ENCODE measurements at regions not wholly inside any gene's neighbourhood (a gene's known extent, or its start where the extent isn't known, plus 50 kb on each side); places are given as distances from the start of the nearest gene placed in this dataset.
A peak's percentile ranks its signal among the peaks of the same experiment; 100 is the strongest.

DNA sequence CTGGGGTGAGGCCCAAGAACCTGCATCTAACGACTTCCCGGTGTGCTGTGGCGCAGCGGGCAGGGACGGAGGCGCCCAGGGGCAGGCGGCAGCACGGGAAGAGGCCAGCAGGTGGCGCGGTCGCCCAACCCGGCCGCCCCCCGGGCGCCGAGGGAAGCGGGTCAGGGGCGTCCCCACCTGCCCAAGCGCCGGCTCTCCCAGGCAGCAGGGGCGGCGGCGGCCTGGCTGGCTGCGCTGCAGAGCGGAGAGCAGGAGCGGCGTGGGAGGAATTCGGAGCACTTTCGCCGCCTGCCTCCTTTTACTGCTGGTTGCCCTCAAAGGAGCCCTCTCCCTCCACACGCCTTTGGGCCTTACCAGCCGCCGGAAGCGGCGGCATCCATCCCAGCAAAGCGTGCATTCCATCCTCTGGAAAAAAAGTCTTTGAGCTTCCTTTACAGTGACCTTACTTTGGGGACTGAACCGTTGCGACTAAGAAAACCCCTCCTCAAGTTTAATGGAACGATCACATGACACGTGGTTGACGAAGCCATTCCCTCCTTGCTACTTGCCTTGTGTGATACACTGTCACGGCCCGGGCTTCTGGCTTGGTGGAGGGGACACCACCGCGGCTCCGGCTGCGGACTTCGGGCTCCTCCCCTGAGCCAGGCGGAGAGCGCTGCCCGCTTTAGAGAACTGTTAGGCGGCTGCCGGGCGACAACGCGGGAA, 106.8 kb upstream of the CLMP start:
- WGBS, 2 experiments (ENCODE audit: insufficient coverage in 1 of 2, insufficient read length in 1 of 2): 0 to 3% methylated on average over 13 to 56 of the region's 56 CpGs
- H3K27ac ChIP-seq (ENCODE audit: low read depth, low read length): no peak overlapping the region

DNA sequence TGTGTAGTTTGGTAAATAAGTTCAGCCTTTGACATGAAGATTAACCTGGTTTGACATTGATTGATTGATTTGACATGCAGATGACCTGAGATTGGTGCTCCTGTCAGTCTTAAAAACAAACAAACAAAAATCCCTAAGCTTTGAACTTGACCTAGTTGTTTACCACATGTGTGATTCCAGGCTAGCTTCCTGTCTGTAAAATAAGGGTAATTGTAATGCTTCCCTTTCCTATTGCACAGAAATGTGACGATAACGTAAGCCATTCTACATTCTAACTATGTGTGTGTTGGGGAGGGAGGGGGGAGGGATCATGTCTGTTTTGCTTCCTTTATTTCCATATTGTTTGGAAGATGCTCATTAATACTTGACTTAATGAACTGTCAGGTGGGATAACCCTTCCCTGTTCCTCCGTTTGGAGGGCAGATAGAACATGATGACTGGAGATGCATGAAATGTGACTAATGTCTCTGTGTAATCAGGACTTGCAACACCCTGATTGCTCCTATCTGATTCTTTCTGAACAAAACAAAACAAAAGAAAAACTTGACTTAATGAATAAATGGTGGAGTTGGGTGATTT, 106.1 kb upstream of the CLMP start:
- peaks cover 46% of the 10 kb centered on the region for H3K27me3 Mint-ChIP-seq (ENCODE audit: insufficient read depth)

More for the DNA sequence above, 106.8 kb upstream of the CLMP start:
- peak overlapping the region; percentile 64 for H3K4me3 ChIP-seq (ENCODE audit: low read length)
- no peak overlapping the region for H3K9ac ChIP-seq (ENCODE audit: extremely low read depth, low read length, poor library complexity, severe bottlenecking)
- H3K36me3 ChIP-seq (ENCODE audit: control insufficient read depth, insufficient read depth, low read length): no peaks in the 10 kb centered on the region
- H3K4me3 Mint-ChIP-seq: peak overlapping the region; percentile 56
- TF ChIP-seq, protein P1, sequence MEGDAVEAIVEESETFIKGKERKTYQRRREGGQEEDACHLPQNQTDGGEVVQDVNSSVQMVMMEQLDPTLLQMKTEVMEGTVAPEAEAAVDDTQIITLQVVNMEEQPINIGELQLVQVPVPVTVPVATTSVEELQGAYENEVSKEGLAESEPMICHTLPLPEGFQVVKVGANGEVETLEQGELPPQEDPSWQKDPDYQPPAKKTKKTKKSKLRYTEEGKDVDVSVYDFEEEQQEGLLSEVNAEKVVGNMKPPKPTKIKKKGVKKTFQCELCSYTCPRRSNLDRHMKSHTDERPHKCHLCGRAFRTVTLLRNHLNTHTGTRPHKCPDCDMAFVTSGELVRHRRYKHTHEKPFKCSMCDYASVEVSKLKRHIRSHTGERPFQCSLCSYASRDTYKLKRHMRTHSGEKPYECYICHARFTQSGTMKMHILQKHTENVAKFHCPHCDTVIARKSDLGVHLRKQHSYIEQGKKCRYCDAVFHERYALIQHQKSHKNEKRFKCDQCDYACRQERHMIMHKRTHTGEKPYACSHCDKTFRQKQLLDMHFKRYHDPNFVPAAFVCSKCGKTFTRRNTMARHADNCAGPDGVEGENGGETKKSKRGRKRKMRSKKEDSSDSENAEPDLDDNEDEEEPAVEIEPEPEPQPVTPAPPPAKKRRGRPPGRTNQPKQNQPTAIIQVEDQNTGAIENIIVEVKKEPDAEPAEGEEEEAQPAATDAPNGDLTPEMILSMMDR (conservative IDR thresholded peaks at IDR 0.05): peak; percentile 98
- peaks cover 31% of the 10 kb centered on the region for H3K4me1 Mint-ChIP-seq
- peak; percentile 93 for DNase-seq
- peaks cover 41% of the 10 kb centered on the region for H3K27me3 Mint-ChIP-seq (ENCODE audit: insufficient read depth)
- H3K9me3 Mint-ChIP-seq: no peaks in the 10 kb centered on the region
- no peaks in the 10 kb centered on the region for H3K36me3 Mint-ChIP-seq (ENCODE audit: low read depth)
- H3K27me3 ChIP-seq (ENCODE audit: control insufficient read depth, insufficient read depth, low read length, poor library complexity, severe bottlenecking): peaks cover 13% of the 10 kb centered on the region
- H3K4me1 ChIP-seq (ENCODE audit: control insufficient read depth, insufficient read depth, low read length): peaks cover 19% of the 10 kb centered on the region
- H3K9me3 ChIP-seq (ENCODE audit: control insufficient read depth, low read length): no peaks in the 10 kb centered on the region
- no peak overlapping the region for H3K27ac Mint-ChIP-seq

GRCh38 chr11:123299721-123300120, 104.7 kb upstream of the CLMP start:
- H3K27me3 ChIP-seq (ENCODE audit: control insufficient read depth, insufficient read depth, low read length, poor library complexity, severe bottlenecking): peaks cover 13% of the 10 kb centered on the region
- H3K4me1 ChIP-seq (ENCODE audit: control insufficient read depth, insufficient read depth, low read length): peaks cover 9% of the 10 kb centered on the region
- H3K9me3 ChIP-seq (ENCODE audit: control insufficient read depth, low read length): no peaks in the 10 kb centered on the region
- H3K4me1 Mint-ChIP-seq: peaks cover 25% of the 10 kb centered on the region
- H3K27me3 Mint-ChIP-seq (ENCODE audit: insufficient read depth): peaks cover 50% of the 10 kb centered on the region
- no peak overlapping the region for H3K9ac ChIP-seq (ENCODE audit: extremely low read depth, low read length, poor library complexity, severe bottlenecking)
- no peak for DNase-seq
- H3K36me3 Mint-ChIP-seq (ENCODE audit: low read depth): no peaks in the 10 kb centered on the region
- TF ChIP-seq, protein P1 (conservative IDR thresholded peaks at IDR 0.05): no peak
- WGBS, 2 experiments (ENCODE audit: insufficient coverage in 1 of 2, insufficient read length in 1 of 2): 90 to 91% methylated on average over 6 to 7 of the region's 7 CpGs
- no peak overlapping the region for H3K27ac Mint-ChIP-seq
- H3K4me3 Mint-ChIP-seq: no peak overlapping the region
- no peaks in the 10 kb centered on the region for H3K36me3 ChIP-seq (ENCODE audit: control insufficient read depth, insufficient read depth, low read length)
- no peak overlapping the region for H3K27ac ChIP-seq (ENCODE audit: low read depth, low read length)
- no peaks in the 10 kb centered on the region for H3K9me3 Mint-ChIP-seq
- H3K4me3 ChIP-seq (ENCODE audit: low read length): no peak overlapping the region

More for the DNA sequence above, 106.1 kb upstream of the CLMP start:
- no peak overlapping the region for H3K27ac ChIP-seq (ENCODE audit: low read depth, low read length)
- 58 to 100% methylated on average over 1 to 3 of the region's 3 CpGs for WGBS, 2 experiments (ENCODE audit: insufficient coverage in 1 of 2, insufficient read length in 1 of 2)
- H3K4me1 ChIP-seq (ENCODE audit: control insufficient read depth, insufficient read depth, low read length): peaks cover 19% of the 10 kb centered on the region
- DNase-seq: no peak
- H3K9me3 ChIP-seq (ENCODE audit: control insufficient read depth, low read length): no peaks in the 10 kb centered on the region
- H3K4me3 ChIP-seq (ENCODE audit: low read length): no peak overlapping the region
- H3K27ac Mint-ChIP-seq: no peak overlapping the region
- no peak overlapping the region for H3K9ac ChIP-seq (ENCODE audit: extremely low read depth, low read length, poor library complexity, severe bottlenecking)
- H3K4me3 Mint-ChIP-seq: peak overlapping the region; percentile 56
- H3K27me3 ChIP-seq (ENCODE audit: control insufficient read depth, insufficient read depth, low read length, poor library complexity, severe bottlenecking): peaks cover 13% of the 10 kb centered on the region
- no peaks in the 10 kb centered on the region for H3K36me3 ChIP-seq (ENCODE audit: control insufficient read depth, insufficient read depth, low read length)
- peaks cover 31% of the 10 kb centered on the region for H3K4me1 Mint-ChIP-seq
- TF ChIP-seq, protein P1 (conservative IDR thresholded peaks at IDR 0.05): no peak
- no peaks in the 10 kb centered on the region for H3K36me3 Mint-ChIP-seq (ENCODE audit: low read depth)
- H3K9me3 Mint-ChIP-seq: no peaks in the 10 kb centered on the region

All from endodermal cell (in vitro differentiated cells).